Urothelium cell line (cell line): ENCODE measurements at regions not wholly inside any gene's neighbourhood (a gene's known extent, or its start where the extent isn't known, plus 50 kb on each side); places are given as distances from the start of the nearest gene placed in this dataset.

Experiments used
- DNase-seq: peaks from one replicate; pipeline ENCODE4 v3.0.0; 2011; ENCODE audit warnings: low spot score, mixed read lengths
- FAIRE-seq: peaks from 2 replicates; lab custom pipeline; 2011; peaks lifted over from hg19 to GRCh38; lab: Jason Lieb, UNC

DNA sequence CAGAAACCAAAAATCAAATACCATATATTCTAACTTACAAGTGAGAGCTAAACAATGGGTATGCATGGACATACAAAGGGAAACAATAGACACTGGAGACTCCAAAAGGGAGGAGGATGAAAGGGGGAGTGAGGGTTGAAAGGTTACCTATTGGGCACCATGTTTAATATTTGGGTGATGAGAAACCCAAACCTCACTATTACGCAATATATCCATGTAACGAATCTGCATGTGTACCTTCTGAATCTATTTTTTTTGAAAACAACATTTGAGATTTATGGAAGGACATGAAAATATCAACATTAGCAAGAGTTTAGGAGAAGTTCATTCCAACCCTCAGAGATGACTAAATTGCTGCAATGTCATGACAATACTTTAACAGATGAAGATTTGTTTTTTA is 586.1 kb downstream of the GBA3 start:
- FAIRE-seq (no peak), DNase-seq (no peak)

DNA sequence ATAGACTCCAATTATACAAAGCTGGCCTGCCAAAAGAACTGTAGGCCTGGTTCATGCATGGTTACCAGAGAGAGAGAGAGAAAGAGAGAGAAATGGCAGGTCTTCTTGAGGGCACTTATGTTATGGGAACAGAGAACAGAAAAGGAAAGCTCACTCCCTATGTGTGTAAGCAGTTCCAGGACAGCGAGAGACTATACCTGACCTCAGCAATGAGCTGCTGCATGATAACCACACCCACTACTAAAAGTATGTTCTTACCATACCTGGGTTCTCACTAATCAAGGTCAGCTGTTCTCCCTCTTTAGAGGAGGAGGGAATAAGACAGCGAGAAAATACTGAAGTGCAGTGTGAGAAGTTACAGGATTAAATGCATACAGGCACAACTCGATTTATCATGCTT is 583.3 kb downstream of the GBA3 start:
- DNase-seq (no peak), FAIRE-seq (no peak)

DNA sequence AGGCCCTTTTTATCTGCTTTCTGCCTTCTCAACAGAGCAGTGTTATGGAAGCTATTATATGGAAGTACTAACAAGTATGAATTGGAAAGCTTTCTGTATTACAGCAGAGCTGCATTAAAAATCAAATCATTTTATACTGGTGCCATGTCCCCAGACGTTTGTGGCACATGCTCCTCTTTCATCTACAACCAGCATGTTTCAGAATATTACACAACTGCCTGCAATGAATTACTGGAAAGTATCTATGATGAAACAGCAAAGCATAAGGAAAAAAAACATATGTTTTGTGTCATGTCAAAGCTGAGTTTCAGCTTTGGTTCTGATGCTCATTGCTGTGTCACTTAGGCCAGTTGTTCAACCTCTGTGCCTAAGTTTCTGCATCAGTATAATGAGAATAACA is 576.8 kb downstream of the GBA3 start:
- DNase-seq: no peak
- FAIRE-seq: no peak

DNA sequence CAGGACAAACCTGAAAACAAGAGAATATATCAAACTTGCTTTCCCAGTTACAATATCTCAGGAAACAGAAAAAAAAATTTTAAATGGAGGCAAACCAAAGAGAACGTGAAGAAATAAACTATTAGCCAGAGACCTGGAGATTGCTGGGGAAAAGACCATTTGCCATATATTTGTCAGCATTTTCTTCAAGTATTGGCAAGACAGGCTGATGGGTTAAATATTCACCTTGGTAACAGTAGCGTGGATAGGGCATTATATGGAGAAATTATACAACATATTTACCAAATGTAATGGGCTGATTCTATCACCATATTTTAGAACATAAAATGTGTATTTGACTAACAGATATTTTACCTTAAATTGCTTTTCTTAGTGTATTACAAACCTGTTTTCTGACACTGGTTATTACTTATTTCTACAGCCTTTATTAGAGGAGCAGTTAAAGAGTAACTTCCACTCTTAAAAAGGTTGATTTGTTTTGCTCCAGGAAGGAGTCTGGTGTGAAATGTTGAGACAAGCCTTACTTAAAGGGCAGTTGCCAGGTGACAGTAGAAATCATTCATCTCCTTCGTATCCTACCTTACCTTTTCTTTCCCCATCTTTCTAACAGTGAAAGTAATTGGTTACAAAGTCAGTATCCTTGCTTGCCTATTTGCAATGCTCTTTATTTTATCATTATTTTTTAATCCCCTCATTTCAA is 575.5 kb downstream of the GBA3 start:
- DNase-seq (no peak), FAIRE-seq (no peak)

DNA sequence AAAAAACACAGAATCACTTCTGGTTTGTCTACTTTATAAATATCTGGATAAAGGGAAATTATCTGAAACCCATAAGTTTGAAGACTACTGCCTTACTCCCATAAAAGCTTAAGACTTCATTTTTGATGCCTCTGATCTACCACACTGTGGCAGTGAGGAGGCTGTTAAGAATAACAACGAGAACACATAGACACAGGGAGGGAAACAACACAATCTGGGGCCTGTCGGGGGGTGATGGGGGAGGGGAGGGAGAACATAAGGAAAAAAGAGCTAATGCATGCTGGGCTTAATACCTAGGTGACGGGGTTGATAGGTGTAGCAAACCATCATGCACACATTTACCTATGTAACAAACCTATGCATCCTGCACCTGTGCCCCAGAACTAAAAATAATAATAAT is 573.7 kb downstream of the GBA3 start:
- no peak for FAIRE-seq

DNA sequence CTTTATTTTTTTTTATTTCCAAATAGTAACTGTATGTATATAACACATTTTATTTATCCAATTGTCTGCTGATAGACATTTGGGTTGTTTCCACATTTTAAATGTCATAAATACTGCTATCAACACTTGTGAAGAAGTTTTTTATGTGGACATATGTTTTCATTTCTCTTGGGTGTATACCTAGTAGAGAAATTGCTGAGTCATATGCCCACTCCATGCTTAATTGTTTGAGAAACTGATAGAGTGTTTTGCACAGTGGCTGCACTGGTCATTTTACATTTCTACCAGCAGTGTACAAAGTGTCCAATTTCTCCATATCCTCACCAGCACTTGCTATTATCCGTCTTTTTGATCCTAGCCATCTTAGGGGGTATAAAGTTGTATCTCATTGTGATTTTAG is 567.8 kb downstream of the GBA3 start:
- FAIRE-seq: no peak
- no peak for DNase-seq

More for the DNA sequence above, 573.7 kb downstream of the GBA3 start:
- DNase-seq: no peak

DNA sequence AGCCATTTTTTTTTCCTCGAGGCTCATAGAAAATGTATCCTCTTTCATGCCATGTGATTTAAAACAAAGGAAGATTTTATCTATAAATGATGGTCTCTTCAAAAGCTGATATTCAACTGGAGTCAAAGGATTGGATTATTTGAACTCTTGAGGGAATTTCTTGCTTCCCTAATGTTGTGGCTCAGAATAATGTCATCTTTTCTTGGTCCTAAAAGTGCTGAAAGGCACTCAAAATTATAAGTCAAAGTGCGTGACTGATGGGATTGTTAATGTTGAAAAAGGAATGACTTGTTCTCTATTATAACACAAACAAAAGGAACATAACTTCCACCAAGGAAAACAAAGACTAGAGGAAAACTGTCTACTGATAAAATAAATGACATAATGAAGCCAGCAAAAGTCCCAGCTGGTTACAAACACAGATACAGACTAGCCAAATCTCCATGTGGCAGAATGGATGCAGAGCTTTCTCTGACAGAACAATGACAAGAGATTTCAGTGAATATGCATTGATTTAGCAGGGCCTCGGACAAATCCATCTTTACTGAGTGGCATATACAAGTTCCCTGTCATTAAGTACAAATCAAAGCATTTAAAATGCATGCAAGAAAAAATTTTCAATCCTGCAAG is 552.6 kb downstream of the GBA3 start:
- DNase-seq (no peak), FAIRE-seq (no peak)

DNA sequence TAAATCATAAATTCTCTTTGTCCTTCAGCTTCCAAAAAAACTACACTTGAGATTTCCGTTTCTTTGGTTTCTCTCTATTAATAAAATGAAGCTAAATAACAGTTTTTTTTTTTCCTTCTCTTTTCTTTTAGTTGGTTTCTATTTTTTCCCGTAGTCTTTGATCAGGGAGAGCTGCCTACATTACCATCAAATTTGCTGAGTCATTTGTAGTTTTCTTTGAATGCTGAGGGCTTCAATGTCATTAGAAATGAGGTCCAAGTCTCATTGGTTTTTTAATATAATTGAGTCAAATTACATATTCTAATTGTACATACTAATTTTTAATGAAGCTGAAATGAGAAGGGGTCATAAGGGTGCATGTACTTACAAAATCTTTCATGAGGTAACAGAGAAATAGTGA is 550.2 kb downstream of the GBA3 start:
- DNase-seq (no peak), FAIRE-seq (no peak)

DNA sequence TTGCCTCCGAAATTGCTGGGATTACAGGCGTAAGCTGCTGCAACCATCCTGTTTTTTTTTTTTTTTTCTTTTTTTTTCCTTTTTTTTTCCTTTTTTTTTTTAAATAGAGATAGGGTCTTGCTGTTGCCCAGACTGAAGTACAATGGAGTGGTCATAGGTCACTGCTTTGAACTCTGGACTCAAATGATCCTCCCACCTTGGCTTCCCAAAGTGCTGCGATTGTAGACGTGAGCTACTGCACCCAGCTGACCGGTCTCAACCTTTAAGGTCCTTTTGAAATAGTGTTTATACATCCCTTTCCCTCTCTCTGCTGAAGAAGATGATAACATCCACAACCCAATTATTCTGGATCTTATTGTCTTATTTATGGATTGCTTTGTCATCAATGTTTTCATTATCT is 548.7 kb downstream of the GBA3 start:
- FAIRE-seq (no peak), DNase-seq (no peak)

DNA sequence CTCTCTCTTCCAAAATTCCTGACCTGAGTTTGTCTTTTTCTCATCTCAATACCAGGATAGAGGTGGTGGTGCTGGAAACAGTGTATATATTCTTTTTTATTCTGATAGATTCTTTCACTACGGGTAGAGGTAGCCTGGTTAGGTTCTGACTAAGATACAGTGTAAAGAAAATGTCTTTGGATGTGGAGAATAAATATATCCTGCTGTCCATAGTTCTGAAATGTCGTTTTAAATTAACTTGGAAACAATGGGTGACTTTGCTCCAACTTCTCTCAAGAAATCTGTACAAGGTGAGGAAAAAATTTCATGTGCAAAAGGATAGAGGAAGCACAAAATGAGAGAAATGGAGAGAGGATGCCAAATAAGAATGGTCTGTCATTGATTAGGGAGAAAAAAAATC is 546.1 kb downstream of the GBA3 start:
- FAIRE-seq: no peak
- DNase-seq: no peak

DNA sequence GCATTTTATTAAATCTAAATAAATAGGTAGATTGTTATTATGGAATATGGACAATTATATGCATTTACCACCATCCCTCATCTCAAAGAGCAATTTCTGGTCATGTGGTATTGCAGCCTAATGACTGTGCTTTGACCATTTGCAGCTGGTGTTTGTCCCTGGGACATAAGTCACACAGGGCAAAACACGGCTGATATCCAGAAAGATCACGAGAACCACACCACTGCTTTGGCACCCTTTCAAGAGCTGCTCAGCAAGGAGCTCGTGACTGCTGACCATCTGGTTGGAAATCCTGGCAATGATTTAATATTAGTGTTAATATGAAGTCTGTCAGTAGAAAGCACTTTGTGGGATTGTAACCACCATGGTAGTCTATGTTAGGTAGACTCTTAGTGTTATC is 545.0 kb downstream of the GBA3 start:
- no peak for DNase-seq
- FAIRE-seq: no peak

DNA sequence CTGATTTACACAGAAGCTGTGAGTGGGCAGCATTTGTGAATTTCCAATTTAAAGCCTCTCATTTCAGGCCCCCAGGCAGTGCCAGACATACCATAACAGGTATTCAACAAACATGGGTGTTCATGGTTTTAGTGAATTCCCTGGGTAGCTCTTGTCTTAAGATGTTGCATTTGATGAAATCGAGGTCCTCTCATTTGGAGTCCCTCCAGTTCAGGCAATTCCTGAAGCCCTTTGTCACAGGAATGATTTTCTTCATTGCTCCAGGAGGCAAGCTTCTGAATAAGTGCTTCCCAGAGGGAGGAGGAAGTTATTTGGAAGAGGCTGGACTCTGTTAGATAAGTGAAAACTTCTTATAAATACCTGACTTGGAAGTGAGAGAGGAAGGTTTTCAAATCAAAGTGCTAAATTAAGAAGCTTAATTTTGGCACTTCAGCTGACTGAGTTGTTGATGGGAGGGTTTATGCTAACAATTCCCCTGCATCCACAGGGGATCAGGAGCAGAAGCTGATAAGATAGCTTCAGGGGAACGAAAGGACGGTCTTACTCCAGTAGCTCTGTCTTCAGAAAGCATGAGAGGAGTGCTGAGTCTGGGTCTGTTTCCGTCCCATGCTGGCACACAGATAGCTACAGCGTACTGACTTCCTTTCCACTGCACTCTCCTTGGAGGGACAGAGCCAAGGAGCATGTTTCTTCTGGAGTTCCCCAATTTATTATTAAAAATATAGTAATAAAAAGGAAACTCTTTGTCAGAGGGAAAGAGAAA is 543.1 kb downstream of the GBA3 start:
- FAIRE-seq (no peak), DNase-seq (no peak)

DNA sequence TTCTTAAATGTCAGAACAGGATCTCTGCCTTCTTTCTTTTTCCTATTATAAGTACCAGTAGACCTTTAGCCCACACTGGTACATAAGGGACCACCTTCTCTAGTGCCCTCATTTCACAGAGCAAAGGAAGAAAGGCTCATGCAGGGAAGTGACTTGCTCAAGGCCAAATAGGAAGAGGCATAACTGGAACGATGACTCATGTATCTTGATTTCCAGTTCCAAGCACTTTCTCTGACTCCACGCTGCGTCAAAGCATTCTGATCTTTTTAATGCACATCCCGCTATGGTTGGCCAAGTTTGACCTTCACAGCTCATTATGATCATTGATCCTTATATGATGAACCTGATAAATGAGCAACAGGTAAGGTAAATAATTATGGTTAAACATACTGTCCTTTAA is 542.0 kb downstream of the GBA3 start:
- FAIRE-seq: no peak
- DNase-seq: no peak

DNA sequence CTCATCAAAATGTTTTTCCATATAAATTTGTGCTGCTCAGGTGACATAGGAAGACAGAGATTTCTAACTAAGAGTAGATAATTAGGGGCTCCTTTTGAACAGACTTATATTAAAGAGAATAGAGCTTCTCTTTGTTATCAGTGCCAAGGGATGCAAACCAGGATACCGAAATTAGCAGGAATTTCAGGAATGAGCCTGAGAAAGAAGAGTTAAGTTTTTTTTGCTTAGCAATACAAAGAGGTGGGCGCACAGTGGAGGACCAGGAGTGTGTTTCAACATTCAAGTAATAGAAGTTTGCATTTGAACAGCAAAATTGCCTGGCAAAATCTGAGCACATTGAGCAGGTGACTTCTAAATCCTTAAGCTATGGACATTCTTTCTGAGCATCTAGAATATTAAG is 541.3 kb downstream of the GBA3 start:
- DNase-seq (no peak), FAIRE-seq (no peak)

DNA sequence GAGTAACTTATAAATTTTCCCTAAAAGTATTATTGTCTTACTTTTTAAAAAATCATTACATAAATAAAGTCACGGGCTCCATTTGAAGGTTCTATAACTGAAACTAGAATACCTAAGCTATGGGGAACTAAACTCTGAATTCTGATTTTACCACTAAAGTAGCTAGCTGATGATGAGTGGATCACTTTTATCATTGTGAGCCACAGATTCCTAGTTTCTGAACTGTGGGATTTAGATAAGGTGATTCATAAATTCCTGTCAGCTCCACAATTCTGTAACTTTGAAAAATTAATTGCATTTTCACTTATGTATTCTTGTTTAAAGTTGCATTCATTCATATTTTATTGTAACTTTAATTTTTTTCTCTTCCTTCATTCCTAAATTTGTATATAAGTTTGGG is 540.9 kb downstream of the GBA3 start:
- FAIRE-seq (no peak), DNase-seq (no peak)

DNA sequence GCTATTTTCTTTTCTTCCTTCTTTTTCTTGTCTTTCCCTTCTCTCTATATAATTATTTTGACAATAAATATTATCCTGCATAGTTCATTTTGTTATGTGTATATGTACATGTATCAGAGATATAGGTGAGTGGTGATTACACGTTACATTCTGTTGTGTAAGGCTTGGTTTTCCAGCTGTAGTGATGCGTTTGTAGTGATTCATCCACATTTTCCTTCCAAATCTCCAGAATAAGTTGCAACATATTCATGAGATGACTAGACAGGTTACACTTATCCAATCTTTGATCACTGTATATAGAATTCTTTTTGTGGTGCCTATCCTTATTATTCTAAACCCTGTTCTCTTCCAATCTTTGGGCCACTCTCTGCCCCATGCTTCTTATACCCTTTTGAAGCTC is 540.2 kb downstream of the GBA3 start:
- DNase-seq (no peak), FAIRE-seq (no peak)

DNA sequence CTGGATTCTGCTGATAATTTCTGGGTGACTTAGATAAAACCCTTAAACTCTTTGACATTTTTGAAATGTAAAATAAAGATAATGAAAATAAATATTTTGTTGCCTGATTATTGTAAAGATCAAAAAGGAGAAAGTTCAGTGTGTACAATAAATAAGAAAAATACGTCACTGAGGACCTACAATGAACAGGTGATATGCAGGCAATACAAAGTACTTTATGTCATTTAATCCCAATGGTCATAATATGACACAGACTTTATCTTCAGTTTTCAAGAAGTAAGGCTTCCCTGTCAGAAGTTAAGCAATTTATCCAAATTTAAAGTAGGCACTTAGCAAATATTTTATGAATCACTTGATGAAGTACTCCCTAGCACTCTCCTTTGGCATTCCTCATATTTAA is 532.8 kb downstream of the GBA3 start:
- DNase-seq: no peak
- FAIRE-seq: no peak

DNA sequence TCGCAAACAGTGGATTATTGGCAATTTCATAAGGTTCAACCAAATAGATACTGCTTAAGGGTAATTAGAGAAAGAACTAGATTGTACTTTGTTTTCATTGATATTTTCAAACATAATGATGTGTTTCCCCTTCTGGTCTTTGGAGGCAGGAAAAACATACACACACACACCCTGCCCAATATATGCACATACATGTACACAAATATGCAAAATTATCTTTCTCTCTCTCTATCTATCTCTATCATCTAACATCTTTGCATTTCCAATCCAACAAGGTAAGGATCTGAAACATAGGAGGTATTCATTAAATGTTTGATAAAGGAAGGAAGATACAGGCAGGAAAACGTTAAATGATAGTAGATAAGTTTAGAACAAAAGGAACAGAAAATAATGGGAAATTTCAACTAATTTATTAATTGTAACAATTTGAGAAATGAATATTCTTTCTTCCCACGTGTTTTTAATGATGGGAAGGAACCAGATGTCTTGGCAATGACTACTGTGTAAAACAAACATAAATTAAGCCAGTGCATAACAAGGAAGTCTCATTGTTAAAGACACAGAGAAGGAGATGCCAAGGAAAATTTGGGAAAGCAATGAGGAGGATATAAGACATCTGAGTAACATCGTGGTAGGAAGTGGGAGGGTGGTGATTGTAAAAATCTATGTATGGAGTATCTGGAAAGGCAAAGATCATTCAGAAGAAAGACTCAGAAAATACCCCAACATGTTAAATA is 532.1 kb downstream of the GBA3 start:
- DNase-seq (no peak), FAIRE-seq (no peak)

DNA sequence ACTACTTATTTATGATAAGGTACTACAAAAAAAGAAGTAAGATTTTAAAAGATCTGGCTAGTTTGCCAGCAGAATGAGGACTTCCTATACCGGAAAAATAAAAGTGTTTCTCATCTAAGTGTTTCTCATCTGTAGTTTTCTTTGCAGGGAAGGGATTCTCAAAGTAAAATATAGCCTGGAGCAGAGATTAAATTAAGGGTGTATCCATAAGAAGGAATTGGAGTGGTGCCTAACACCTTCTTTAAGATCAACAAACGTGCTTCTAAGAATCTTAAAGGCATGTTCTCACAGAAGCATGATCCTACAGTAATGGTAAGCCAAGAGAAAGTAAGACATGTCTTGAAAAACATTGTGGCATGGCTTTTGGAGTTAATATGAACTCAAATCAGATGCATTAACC is 528.2 kb downstream of the GBA3 start:
- no peak for FAIRE-seq
- no peak for DNase-seq

DNA sequence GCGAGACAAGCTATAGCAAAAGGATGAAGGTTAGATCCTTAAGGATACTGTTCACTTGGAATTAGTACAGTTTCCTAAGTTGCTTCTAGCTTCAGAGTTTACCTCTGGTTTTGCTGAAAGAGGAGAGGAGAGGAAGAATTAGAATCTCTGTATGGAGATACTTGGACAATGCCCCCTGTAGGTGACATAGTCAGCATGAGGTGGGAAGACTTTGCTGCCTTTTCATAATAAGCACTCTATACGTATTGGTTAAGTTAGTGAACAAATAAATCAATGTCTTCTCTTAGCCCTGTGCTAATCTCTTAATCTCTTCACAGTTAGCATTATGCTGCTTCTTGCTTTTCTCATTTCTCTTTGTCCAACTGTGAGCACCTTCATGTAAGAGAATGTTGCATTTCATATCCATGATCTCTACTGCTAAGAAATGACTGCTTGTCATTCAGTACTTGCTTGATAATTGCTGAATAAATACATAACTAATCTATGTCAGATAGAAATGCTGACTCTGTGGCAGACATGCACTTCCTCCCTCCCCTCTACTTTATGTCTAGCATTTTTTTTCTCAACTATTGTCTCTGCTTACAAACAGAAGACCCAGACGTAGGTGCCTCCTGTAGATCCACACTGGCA is 527.2 kb downstream of the GBA3 start:
- FAIRE-seq (no peak), DNase-seq (no peak)

DNA sequence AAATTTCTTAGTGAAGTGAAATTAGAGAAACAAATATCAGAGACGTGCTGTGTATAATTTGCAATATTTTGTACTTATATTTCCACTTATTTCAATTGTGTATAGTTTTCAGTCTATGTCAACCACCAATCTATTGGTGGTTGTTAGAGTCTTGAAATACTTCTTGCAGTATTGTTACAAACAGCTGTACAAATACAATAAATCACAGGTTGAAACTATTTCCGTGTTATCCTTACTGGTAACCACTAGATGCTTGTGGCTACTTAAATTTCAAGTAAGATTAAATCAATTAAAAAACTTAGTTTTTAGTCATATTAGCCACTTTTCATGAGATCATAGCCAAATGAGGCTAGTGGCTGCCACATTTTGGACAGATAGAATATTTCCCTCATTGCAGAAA is 520.5 kb downstream of the GBA3 start:
- FAIRE-seq: no peak
- no peak for DNase-seq
